ENCODE measurements at regions not wholly inside any gene's neighbourhood (a gene's known extent, or its start where the extent isn't known, plus 50 kb on each side); places are given as distances from the start of the nearest gene placed in this dataset. TPM values are rescaled to one million over a fixed set of nuclear protein-coding genes. Genes with fewer than 3 reads are reported as not detected.

- Histone ChIP-seq H3K9me3 (no peaks in the 10 kb centered on the region), H3K27ac (no peak overlapping the region), H3K4me3 (no peak overlapping the region), H3K27me3 (no peaks in the 10 kb centered on the region), H3K36me3 (no peaks in the 10 kb centered on the region), H3K4me1 (no peaks in the 10 kb centered on the region)
- TF ChIP-seq CTCF (IDR thresholded peaks at IDR 0.05) (no peak), POLR2A (IDR thresholded peaks at IDR 0.05) (no peak), POLR2AphosphoS5 (IDR thresholded peaks at IDR 0.05; ENCODE audit: insufficient read depth in 1 of 2, low read depth in 1 of 2) (no peak)
- no peak for DNase-seq (ENCODE audit: extremely low spot score in 2 of 2)
- intact Hi-C loops (cut with DNase I): no loop called here
Observed at GRCh38 chr2:126602334-126602733, 53.6 kb upstream of the GYPC start.

Small RNA genes lying in the stretch of these regions (small RNA-seq; reads per million reads assigned to genes)
- gene AC097499.1 (not detected), gene RNU6-259P (not detected)
